ENCODE measurements at regions not wholly inside any gene's neighbourhood (a gene's known extent, or its start where the extent isn't known, plus 50 kb on each side); places are given as distances from the start of the nearest gene placed in this dataset.

DNA sequence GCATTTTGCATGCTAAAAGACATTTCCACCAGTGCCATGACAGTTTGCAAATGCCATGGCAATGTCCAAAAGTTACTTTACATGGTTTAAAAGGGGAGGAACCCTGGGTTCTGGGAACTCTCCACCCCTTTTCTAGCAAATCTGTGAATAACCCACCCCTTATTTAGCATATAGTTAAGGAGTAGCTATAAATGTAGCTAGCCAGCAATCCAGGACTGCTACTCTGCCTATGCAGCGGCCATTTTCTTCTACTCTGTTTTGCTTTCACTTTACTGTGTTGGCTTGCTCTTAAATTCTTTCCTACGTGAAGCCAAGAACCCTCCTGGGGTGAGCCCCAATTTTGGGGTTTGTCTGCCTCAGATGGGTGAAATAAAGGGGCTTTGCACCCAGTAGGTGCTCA lies 141.0 kb downstream of the PTPN11 start:
- no peak for DNase-seq

DNA sequence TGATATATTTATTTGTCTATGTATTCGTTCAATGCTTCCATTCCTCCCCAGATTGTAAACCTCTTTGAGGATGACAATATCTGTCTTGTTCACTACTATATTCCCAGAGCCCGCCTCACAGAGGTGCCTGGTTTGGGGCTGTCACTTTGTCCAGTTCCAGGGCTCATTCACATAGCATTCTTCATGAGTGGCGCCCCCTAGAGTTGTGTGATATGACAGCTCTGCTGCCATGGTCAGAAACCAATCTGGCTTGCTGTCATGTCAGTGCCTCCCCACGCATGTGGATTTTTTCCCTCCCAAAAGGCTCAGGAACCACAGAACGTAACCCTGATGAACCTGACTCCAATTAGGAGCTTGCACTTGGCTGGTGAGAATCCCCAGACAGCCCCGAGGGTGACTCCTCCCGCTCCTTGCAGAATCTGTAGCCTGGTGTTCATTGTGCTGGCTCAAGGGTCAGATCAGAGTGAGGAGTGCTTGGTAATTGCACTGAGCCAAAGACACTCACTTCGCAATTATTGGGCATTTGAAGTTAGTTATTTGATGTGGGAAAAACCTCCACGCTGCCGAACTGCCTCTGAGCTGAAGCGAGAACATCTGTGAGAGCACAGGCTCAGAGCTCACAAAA lies 145.5 kb downstream of the PTPN11 start:
- DNase-seq, result no peak

DNA sequence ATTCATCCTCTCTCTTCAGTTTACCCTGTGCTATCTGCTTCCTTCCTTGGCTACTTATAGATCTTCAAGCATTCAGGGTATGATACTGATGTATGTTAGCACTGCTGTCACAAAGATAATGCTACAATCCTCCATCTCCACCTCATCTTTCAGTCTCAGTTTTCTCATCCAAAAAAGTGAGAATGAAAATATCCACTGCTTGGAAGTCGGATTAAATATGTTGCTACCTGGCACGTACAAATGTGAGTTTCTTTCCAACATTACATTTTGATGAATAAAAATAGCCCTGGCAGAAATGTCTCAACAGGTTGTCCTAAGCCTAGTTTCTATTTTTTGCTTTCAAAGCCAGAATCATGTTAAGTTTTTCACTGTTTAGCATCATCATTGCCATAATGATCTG lies 149.9 kb downstream of the PTPN11 start:
- DNase-seq, result no peak

DNA sequence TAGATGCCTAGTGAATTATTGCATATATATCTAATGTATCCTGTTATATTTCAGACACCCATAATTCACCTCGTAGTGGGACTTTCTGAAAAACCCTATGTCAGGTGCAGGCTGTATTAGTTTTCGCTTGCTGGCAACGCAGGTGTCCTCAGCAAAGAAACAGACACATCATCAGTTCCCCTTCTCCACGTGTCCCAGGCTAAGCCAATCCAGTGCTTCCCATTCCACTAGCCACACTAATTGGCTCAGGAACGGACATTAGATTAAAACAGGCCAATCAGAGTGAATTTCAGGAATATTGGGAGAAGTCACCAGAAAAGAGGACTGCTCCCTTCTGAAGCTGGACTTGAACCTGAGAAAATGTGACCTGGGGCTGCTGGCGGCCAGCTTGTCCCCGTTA lies 151.3 kb downstream of the PTPN11 start:
- no peak for DNase-seq

DNA sequence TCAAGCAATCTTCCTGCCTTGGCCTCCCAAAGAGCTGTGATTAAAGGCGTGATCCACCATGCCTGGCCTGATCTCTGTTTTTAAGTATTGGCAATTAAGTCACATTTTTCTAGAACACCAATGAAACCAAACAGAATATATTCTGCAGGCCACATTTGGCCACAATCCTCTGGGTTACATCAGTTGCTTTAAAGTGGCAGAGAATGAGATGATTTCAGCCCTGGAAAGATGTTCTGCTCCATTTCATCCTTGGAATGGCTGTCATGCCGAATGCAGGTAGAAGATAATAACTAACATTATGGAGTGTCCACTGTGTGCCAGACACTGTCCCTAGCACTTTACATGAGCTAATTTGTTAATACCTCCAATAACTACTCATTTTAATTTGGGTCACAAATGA lies 154.4 kb downstream of the PTPN11 start:
- no peak for DNase-seq

DNA sequence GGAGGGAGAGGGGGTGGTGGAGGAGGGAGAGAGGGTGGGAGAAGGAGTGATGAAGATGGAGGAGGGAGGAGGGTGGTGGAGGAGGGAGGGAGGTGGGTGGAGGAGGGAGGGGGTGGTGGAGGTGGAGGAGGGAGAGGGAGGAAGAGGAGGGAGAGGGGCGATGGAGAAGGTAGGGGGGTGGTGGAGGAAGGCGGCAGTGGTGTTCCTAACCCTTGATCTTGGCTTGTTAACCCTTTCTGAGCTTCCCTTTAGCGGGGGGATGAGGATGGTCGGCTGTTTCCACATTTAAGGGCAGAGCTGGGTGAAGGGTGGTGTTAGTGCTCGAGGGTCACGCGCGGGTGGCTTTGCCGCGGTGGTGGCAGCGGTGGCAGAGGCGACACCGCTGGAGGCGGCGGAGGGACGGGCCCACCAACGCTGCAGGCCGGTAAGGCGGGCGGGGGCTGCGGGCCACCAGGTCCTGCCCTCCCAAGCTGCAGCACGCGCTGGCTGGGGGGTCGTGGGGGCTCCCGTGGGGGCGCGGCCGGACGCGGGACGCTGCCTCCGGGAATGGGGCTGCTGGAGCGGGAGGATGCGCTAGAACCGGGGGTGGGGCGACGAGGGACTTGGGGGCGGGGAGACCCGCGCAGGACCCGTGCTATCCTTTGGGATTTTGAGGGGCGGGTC lies 156.3 kb downstream of the PTPN11 start:
- no peak for DNase-seq

DNA sequence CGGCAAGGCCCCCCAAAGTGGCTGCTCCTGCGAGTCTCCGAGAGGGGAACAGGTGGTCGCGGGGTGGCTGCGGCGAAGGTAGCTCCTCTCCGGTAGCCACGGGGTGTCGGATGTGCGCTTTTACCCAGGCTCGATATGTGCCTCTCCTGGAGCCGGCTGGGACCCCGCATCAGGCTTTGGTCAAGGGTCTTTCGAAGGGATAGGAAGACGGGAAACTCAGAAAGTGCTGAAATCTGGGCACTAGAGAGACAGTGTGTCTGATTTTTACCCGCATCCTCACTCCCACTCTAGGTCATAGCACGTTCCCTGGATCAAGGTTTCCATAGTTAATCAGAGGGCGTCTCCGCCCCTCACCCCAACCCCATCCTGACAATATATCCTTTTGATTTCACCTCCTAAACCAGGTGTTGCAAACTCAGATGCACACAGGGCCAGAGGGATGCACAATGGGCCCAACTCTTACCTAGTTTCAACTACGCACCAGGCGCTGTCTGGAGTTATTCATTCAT lies 156.9 kb downstream of the PTPN11 start:
- DNase-seq, result no peak

DNA sequence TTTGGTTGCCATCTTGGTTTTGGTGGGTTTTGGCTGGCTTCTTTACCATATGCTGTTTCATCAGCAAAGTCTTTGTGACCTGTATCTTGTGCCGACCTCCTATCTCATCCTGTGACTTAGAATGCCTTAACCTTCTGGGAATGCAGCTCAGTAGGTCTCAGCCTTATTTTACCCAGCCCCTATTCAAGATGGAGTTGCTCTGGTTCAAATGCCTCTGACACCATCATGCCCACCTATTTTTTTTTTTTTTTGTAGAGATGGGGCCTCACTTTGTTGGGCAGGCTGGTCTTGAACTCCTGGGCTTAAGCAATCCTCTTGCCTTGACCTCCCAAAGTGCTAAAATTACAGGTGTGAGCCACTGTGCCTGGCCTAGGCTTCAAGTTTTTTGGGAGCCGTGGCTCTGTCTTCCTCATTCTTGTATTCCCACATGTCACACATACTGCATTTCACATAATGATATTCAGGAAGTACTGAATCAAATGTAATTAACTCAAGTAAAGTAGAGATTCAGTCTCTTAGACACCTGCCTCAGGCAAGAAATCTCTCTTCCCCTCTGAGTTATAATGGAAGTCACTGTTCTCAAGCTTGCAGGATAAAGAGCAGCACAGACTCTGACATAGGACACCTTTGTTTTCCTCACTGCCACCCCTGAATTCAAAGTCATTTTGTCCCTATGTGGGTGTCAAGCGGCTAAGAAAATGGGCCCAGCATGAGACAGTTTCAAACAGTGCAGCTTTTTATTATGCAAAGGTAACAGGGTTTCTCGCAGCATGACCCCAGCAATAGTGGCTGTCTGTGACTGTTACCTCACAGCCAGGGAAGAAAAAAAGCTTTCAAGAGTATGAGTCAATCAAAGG lies 159.0 kb downstream of the PTPN11 start:
- DNase-seq, result no peak

DNA sequence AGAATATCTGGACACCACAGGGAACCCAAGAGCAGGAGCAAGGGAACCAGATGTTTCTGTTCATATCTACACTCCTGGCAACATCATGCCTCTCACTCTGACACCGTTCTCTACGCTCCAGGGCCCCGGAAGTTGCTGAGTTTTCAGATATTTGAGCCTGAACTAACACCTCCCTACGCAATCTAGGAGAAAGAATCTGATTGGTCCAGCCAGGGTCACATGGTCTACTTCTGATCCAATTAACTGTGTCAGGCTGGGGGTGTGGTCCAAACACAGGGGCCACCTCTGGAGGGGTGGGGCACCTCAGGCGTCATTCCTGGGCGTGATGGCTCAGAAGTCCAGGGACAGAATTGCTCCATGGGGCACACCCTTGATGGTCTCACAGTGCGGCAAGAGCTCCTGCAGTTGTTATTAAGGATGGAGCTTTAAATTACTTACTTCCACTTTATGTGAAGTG lies 165.5 kb downstream of the PTPN11 start:
- DNase-seq, result no peak

DNA sequence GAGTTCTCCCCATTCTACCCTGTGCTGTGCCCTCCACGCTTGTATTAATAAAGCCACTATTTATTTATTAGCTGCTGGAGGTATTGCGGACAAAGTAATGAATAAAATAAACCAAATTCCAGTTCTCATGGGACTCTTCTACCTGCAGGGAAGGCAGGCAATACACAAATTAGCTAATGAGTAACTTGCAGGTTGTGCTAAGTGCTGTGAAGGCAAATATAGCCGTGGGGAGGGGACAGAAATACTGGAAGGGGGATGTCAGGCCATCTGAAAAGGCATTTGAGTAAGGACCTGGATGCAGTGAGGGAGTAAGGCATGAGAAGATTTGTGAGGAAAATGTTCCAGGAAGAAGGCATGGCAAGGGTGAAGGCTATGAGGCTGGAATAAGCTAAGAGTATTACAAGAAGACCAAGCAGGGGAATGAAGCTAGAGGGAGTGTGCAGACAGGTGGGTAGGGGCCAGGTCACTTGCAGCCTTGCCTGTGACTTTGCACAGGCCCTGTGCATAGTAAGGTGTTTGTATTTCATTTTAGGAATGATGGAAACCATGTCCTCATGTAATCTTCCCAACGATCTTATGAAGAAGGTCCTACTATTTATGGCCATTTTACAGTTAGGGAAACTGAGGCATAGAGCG lies 167.5 kb downstream of the PTPN11 start:
- DNase-seq, result no peak

DNA sequence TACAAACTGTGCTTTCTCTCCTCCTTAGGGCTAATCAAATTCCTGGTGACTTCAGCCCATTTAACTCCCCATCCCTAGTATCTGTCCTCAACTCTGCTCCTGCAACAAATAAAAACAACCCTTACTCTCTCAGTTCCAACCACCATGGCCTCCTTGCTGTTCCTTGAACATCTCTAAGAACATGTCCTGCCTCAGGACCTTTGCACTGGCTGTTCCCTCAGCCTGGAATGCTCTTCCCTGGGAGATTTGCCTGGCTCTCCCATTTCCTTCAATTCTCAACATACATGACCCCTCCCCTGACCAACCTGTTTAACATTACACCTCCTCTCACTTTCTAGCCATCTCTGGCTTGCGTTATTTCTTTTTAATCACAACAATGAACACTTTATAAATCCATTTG lies 170.5 kb downstream of the PTPN11 start:
- no peak for DNase-seq

DNA sequence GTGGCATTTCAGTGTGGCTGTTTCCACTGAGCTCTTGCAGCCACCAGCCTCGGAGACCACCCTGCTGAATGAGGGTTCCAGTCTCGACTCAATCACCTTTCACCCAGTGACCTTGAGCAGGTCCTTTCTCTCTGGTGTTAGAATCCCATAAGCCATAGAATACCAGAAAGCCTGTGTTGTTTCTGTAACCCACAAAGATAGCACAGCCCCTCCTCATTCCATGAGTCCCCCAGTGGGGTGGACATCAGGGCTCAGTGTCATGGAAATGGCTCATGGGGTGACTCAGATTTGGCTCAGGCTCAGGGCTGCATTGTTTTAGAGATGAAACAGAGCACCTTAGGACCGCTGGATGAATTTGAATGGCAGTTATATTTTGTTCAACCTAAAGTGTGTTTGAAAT lies 171.5 kb downstream of the PTPN11 start:
- DNase-seq, result no peak

DNA sequence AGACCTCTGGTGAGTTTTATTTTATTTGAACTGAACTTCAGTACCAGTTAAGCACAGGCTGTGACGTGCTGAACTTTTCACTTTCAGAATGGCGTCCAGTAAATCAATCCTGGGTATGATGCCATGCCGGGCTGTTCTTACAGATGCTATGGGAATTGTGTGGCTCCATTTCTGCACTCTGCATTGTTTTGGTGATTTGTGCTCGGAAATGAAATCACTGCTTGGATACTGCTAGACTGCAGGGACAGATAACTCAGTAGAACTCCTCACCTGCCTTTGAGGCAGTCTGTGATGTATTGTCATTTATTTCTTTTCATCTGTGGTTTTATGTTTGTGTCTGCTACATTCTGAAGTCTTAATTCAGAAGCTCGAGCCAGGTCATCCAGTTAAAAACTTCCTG lies 172.7 kb downstream of the PTPN11 start:
- DNase-seq, result no peak

DNA sequence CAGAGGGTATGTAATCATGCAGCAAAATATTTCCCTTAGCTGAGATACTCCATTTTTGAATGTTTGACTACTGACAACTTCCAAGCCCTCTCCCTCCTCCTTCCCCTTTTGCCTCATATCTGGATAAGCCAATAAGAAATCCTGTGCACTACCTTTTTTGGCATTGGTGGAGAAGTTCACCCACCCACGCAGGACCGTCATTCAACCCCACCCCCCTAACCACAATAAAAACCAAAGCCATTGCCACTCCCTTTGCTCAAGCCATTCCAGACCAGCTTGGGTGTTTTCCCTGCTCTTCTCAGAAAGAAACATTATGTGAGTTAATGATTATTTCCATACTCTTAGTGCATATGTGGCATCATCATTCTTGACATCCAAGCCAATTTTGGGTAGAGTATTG lies 176.7 kb downstream of the PTPN11 start:
- DNase-seq, result no peak

DNA sequence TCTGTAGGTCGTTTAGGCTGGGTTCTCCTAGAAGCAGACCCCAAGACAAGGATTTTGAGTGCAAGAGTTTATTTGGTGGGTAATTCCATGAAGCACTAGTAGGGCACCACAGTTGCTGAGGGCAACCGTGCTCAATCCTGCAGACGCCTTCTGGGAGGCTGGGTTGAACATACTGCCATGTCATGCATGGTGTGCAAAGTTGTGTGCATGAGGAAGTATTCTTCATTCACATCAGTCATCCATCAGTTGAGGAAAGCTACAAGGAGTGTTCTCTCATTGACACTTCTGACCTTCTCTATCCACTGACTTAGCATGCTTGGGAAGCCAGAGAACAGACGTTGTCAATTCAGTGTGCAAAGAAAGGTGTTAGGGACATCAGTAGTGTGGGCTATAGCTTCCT lies 179.2 kb downstream of the PTPN11 start:
- DNase-seq, result no peak

DNA sequence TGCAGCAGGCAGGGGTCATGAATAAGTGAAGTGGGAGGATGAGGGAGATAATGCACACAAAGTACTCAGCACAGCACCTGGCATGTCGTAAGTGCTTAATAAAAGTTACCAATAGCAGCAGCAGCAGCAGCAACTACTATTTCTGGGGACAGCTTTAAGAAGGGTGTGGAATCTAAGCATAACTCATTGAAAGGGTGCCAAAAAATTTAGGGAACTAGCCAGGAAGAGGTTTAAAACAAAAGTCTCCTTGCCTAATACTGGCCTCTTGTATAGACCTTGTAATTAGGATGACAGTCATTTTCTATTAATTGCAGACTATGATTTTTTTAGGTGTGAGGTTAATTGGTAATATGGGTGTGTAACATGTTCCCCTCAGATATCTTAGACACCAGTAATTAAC lies 179.9 kb downstream of the PTPN11 start:
- no peak for DNase-seq

DNA sequence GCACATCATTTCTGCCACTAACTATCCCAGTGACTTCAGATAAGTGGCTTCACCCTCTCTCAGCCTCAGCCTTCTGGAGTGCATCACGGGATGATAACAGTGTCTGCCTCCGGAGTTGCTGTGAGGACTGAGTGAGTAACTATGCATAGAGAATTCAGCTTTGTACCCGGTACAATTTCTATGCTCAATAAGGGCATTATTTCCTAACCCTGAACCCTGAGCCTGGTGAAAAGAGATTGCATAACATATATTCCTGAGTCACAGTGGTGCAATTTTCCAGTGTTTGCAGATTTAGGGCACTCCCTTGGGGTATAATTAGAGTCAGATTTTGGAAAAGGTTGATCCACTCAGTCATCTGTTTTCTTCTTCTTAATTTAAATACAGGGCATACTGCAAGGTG lies 181.1 kb downstream of the PTPN11 start:
- no peak for DNase-seq

DNA sequence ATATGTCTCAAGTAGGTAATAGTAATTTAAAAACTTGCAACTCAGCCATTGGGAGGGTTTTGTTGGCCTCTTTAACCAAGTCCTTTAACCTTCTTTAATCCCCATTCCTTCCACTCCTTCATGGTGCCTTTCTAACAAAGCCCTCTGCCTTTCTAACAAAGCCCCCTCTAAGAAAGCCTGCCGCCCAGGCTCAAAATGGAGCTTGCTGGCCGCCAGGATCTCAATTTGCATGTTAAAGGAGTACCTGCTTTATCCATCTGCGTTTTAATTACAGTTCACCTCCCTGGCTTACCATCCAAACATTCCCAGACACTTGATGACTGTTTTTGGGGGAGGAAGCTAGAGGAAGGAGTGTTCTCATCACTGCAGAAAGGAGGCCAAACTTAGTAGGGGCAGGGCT lies 183.4 kb downstream of the PTPN11 start:
- DNase-seq, result no peak

DNA sequence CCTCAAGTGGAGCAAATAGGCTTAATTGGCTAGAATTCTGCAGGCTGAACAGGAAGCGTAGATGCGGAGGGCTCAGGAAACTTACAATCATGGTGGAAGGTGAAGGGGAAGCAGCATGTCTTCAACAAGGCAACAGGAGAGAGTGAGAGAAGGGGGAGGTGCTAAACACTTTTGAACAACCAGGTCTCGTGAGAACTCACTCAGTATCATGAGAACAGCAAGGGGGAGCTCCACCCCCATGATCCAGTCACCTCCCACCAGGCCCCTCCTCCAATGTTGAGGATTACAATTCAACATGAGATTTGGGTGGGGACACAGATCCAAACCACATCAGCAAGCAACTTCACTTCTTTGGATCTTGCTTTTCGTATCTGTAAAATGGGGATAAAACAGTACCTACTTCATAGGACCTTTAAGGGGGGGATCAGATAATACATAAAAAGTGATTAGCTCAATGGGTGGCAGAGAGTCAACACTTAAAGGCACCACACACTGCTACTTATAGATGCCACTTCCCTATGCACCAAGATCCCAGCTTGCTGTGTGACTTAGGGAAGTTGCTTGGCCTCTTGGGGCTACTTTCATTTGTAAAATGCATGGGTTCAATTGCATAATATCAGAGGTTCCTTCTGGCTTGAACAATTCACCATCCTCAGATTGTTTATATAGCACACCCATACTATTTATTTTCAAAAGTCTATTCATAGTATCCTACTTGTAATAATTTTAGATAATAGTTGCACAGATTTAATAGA lies 184.8 kb upstream of the RPH3A start:
- DNase-seq, result no peak

DNA sequence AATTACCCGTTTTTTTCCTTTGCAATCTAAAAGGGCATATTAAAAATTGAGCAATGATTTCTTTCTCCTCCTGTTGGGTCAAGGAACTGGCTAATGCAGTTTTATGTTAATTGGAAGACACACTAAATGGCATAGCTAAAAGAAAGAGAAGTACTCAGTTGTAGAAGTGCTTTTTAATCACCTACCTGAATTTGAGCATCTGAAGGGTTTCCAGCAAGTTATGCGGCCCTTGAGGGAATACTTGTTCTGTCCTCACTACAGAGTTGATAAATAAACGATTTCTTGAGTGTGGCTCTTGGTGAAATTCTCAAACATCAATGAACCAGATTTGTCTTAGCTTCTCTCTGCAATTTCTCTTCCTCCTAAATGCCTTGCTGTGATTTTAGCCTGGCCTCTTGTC lies 184.1 kb upstream of the RPH3A start:
- DNase-seq, result no peak

DNA sequence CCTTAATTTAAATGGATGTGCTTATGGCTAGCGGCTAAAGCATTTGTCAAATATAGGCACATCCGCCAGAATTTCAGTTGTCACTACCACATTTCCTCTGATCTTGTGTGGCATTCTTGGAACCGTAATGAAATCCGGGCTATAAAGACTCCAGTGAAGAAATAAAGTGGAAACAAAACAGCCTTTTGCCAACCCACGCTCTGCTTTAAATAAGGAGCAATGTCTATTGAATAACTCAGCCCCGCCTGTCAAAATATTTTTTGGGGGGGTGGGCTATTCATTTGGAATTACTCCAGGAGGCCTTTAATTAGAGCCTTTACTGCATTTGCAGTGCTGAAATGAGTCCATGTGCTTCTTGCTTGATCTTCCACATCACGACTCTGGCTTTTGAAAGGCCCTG lies 179.6 kb upstream of the RPH3A start:
- DNase-seq, result no peak

DNA sequence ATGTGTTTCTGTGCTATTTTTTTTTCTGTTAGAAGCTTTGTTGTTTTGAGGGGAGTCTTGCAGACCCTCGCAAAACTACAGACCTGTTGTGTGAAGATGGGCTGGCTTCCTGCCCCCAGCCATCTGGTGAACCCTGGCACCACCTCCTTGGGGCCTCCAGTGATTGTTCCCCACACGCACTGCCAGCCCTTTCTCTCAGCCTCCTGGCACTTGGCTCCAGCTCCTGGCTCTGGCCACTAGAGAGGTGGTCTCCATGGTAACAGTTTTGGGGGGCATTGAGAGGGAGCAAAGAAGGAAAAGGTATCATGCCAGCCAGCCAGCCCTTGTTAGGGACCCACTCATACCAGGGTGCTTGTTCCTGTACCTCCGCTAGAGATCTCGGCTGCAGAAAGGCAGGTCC lies 176.4 kb upstream of the RPH3A start:
- no peak for DNase-seq

Data from SW 1271 (cell line).